Tibial nerve (tissue), 4 donors: ENCODE measurements at regions not wholly inside any gene's neighbourhood (a gene's known extent, or its start where the extent isn't known, plus 50 kb on each side); places are given as distances from the start of the nearest gene placed in this dataset.

Experiments
- DNase-seq, 2 donors: peaks; one replicate each; pipeline ENCODE4 v3.0.0-alpha.2; 2019; ENCODE audit warnings: low spot score in 2 of 2
- H3K27ac ChIP-seq, 4 donors: fragments of 200-600 bp; sonication (generic) in 3 of 4; one replicate each; pipeline ENCODE4 v1.5.1; 2017 to 2019; ENCODE audit warnings: mild to moderate bottlenecking in 1 of 4
- H3K27me3 ChIP-seq, 2 donors: fragments of 200-600 bp; sonication (generic) in 1 of 2; one replicate each; pipeline versions ENCODE4 v1.5.1 to v1.6.0; 2017 to 2019
- H3K36me3 ChIP-seq, 3 donors: fragments of 200-600 bp; sonication (generic); one replicate each; pipeline ENCODE4 v1.5.1; 2018 to 2019
- H3K4me1 ChIP-seq, 4 donors: fragments of 200-600 bp; sonication (generic) in 3 of 4; one replicate each; pipeline ENCODE4 v1.5.1; 2017 to 2019
- H3K4me3 ChIP-seq, 4 donors: fragments of 200-600 bp; sonication (generic) in 3 of 4; one replicate each; pipeline ENCODE4 v1.5.1; 2017 to 2019; ENCODE audit warnings: mild to moderate bottlenecking in 1 of 4, moderate library complexity in 1 of 4
- H3K9me3 ChIP-seq, 4 donors: fragments of 200-600 bp; sonication (generic) in 3 of 4; one replicate each; pipeline ENCODE4 v1.5.1; 2017 to 2019
- CTCF ChIP-seq, 5 experiments: fragments of 200-600 bp in 3 of 5; fragments of 450-650 bp in 2 of 5; sonication (generic) in 3 of 5; IDR thresholded peaks; one replicate each; pipeline ENCODE4 v1.5.1; 2016 to 2019; ENCODE audit warnings: antibody characterized with exemption in 5 of 5, mild to moderate bottlenecking in 3 of 5, moderate library complexity in 2 of 5
- EP300 ChIP-seq, 2 donors: sonication (generic); formaldehyde crosslinking; IDR thresholded peaks; one replicate each; pipeline ENCODE4 v1.6.1; 2017; ENCODE audit warnings: antibody characterized with exemption in 2 of 2, mild to moderate bottlenecking in 1 of 2
- POLR2A ChIP-seq, 2 donors: fragments of 450-650 bp; IDR thresholded peaks; one replicate each; pipeline ENCODE4 v1.6.1; 2017; ENCODE audit warnings: antibody characterized with exemption in 2 of 2, mild to moderate bottlenecking in 2 of 2, moderate library complexity in 2 of 2
- WGBS, 2 donors: methylation state at CpG; one replicate each; pipeline ENCODE4 v1.1.5; 2018; 5-methylcytosine and 5-hydroxymethylcytosine counted together

GRCh38 chr14:22296088-22296487, 292.9 kb downstream of the DAD1 start:
- no peak overlapping the region for H3K4me3 ChIP-seq
- 72 to 77% methylated on average over 7 of the region's 7 CpGs for WGBS, 2 donors
- no peaks in the 10 kb centered on the region for H3K27me3 ChIP-seq
- no peaks in the 10 kb centered on the region for H3K36me3 ChIP-seq
- no peaks in the 10 kb centered on the region for H3K9me3 ChIP-seq
- no peaks in the 10 kb centered on the region for H3K4me1 ChIP-seq
- TF ChIP-seq CTCF (IDR thresholded peaks at IDR 0.05) (no peak), EP300 (IDR thresholded peaks at IDR 0.05) (no peak)
- no peak overlapping the region for H3K27ac ChIP-seq
- no peak for DNase-seq

GRCh38 chr14:22291406-22291805, 297.6 kb downstream of the DAD1 start:
- no peaks in the 10 kb centered on the region for H3K4me1 ChIP-seq
- no peak overlapping the region for H3K27ac ChIP-seq
- H3K4me3 ChIP-seq: no peak overlapping the region
- TF ChIP-seq POLR2A (IDR thresholded peaks at IDR 0.05) (no peak), EP300 (IDR thresholded peaks at IDR 0.05) (no peak), CTCF (IDR thresholded peaks at IDR 0.05) (no peak)
- no peak for DNase-seq
- no peaks in the 10 kb centered on the region for H3K27me3 ChIP-seq
- H3K9me3 ChIP-seq: no peaks in the 10 kb centered on the region
- no peaks in the 10 kb centered on the region for H3K36me3 ChIP-seq

GRCh38 chr14:22289570-22289969, 299.5 kb downstream of the DAD1 start:
- DNase-seq: no peak
- Histone ChIP-seq H3K27me3 (no peaks in the 10 kb centered on the region), H3K4me1 (no peaks in the 10 kb centered on the region), H3K4me3 (no peak overlapping the region), H3K9me3 (no peaks in the 10 kb centered on the region), H3K27ac (no peak overlapping the region), H3K36me3 (no peaks in the 10 kb centered on the region)
- 79 to 80% methylated on average over 1 of the region's 1 CpG for WGBS, 2 donors
- TF ChIP-seq EP300 (IDR thresholded peaks at IDR 0.05) (no peak), CTCF (IDR thresholded peaks at IDR 0.05) (no peak), POLR2A (IDR thresholded peaks at IDR 0.05) (no peak)

- 76% methylated on average over 3 of the region's 3 CpGs for WGBS, 2 donors
- Histone ChIP-seq H3K4me3 (no peak overlapping the region), H3K27me3 (no peaks in the 10 kb centered on the region), H3K9me3 (no peaks in the 10 kb centered on the region), H3K4me1 (peaks cover 0 to 6% (median 0%) of the 10 kb centered on the region in 4 donors), H3K27ac (no peak overlapping the region), H3K36me3 (no peaks in the 10 kb centered on the region)
- TF ChIP-seq POLR2A (IDR thresholded peaks at IDR 0.05) (no peak), EP300 (IDR thresholded peaks at IDR 0.05) (no peak), CTCF (IDR thresholded peaks at IDR 0.05) (no peak)
- no peak for DNase-seq
These were observed 303.0 kb downstream of the DAD1 start for GRCh38 chr14:22285991-22286390.

- DNase-seq: no peak
- H3K36me3 ChIP-seq: no peaks in the 10 kb centered on the region
- H3K27me3 ChIP-seq: no peaks in the 10 kb centered on the region
- H3K27ac ChIP-seq: no peak overlapping the region
- no peak overlapping the region for H3K4me3 ChIP-seq
- H3K9me3 ChIP-seq: no peaks in the 10 kb centered on the region
- no peak for TF ChIP-seq CTCF (IDR thresholded peaks at IDR 0.05)
- TF ChIP-seq EP300 (IDR thresholded peaks at IDR 0.05): no peak
- TF ChIP-seq POLR2A (IDR thresholded peaks at IDR 0.05): no peak
- 69 to 70% methylated on average over 5 of the region's 5 CpGs for WGBS, 2 donors
- peaks cover 0 to 14% (median 0%) of the 10 kb centered on the region in 4 donors for H3K4me1 ChIP-seq
These were observed 306.1 kb downstream of the DAD1 start for GRCh38 chr14:22282949-22283348.
